Mesenchymal stem cell (in vitro differentiated cells and primary cell): ENCODE measurements at regions not wholly inside any gene's neighbourhood (a gene's known extent, or its start where the extent isn't known, plus 50 kb on each side); places are given as distances from the start of the nearest gene placed in this dataset.

ENCODE experiments used
- DNase-seq: peaks from one replicate; pipeline ENCODE4 v3.0.0-alpha.2; 2013
- H2AFZ ChIP-seq: one replicate; pipeline ENCODE4 v1.6.1; 2013; ENCODE audit warnings: low read depth, mild to moderate bottlenecking, control low read depth, inconsistent platforms, low read length, moderate library complexity
- H2AK5ac ChIP-seq: 2 replicates; pipeline ENCODE4 v1.6.1; 2013; ENCODE audit warnings: low read length, moderate library complexity, mild to moderate bottlenecking, inconsistent platforms; ENCODE audit not compliant: severe bottlenecking
- H2BK120ac ChIP-seq: one replicate; pipeline ENCODE4 v1.6.1; 2013; ENCODE audit warnings: low read depth, mild to moderate bottlenecking, inconsistent platforms, low read length, moderate library complexity
- H2BK12ac ChIP-seq, 2 experiments: one replicate each; pipeline ENCODE4 v1.6.1; 2013; ENCODE audit warnings: inconsistent platforms in 2 of 2, low read length in 2 of 2, mild to moderate bottlenecking in 2 of 2, moderate library complexity in 2 of 2, control low read depth in 1 of 2
- H2BK15ac ChIP-seq: one replicate; pipeline ENCODE4 v1.6.1; 2013; ENCODE audit warnings: mild to moderate bottlenecking, low read depth, inconsistent platforms; ENCODE audit not compliant: poor library complexity, severe bottlenecking
- H2BK5ac ChIP-seq: 2 replicates; pipeline ENCODE4 v1.6.1; 2013; ENCODE audit warnings: low read depth, mild to moderate bottlenecking, low read length, control low read depth, inconsistent platforms; ENCODE audit not compliant: poor library complexity, severe bottlenecking
- H3K14ac ChIP-seq, 2 experiments: one replicate each; pipeline ENCODE4 v1.6.1; 2013; ENCODE audit warnings: inconsistent platforms in 2 of 2, low read length in 2 of 2, control low read depth in 1 of 2, mild to moderate bottlenecking in 1 of 2, moderate library complexity in 1 of 2
- H3K18ac ChIP-seq, 2 experiments: one replicate each; pipeline ENCODE4 v1.6.1; 2013; ENCODE audit warnings: inconsistent platforms in 2 of 2, low read length in 2 of 2, control low read depth in 1 of 2, low read depth in 1 of 2, mild to moderate bottlenecking in 1 of 2
- H3K23ac ChIP-seq, 2 experiments: one replicate each; pipeline ENCODE4 v1.6.1; 2013; ENCODE audit warnings: inconsistent platforms in 2 of 2, low read length in 2 of 2, mild to moderate bottlenecking in 2 of 2, moderate library complexity in 2 of 2, control low read depth in 1 of 2
- H3K27ac ChIP-seq: 2 replicates; pipeline ENCODE4 v1.5.1; 2013; ENCODE audit warnings: mild to moderate bottlenecking, moderate library complexity, low read length, control low read depth, inconsistent platforms; ENCODE audit not compliant: poor library complexity, severe bottlenecking
- H3K27me3 ChIP-seq, 2 experiments: 2 replicates each; pipeline versions ENCODE4 v1.6.1 to v1.7.0; 2013; ENCODE audit warnings: low read length in 2 of 2, mild to moderate bottlenecking in 2 of 2, moderate library complexity in 2 of 2, control low read depth in 1 of 2, inconsistent platforms in 1 of 2; ENCODE audit not compliant: control insufficient read depth in 1 of 2, insufficient read depth in 1 of 2
- H3K36me3 ChIP-seq, 2 experiments: 2 replicates each; pipeline versions ENCODE4 v1.6.1 to v1.7.0; 2013; ENCODE audit warnings: low read length in 2 of 2, control low read depth in 1 of 2, inconsistent platforms in 1 of 2, low read depth in 1 of 2, mild to moderate bottlenecking in 1 of 2; ENCODE audit not compliant: insufficient read depth in 2 of 2, control insufficient read depth in 1 of 2
- H3K4ac ChIP-seq, 2 experiments: one replicate each; pipeline ENCODE4 v1.6.1; 2013; ENCODE audit warnings: inconsistent platforms in 2 of 2, low read length in 2 of 2, mild to moderate bottlenecking in 2 of 2, moderate library complexity in 2 of 2, control low read depth in 1 of 2, low read depth in 1 of 2
- H3K4me1 ChIP-seq: 2 replicates; pipeline ENCODE4 v1.6.1; 2013; ENCODE audit warnings: low read depth, low read length, control low read depth; ENCODE audit not compliant: control insufficient read depth, insufficient read depth
- H3K4me2 ChIP-seq: 2 replicates; pipeline ENCODE4 v1.6.1; 2013; ENCODE audit warnings: low read length, mild to moderate bottlenecking, inconsistent platforms; ENCODE audit not compliant: poor library complexity, severe bottlenecking
- H3K4me3 ChIP-seq, 2 experiments: 2 replicates each; pipeline versions ENCODE4 v1.5.1 to v1.7.0; 2013; ENCODE audit warnings: low read length in 2 of 2, mild to moderate bottlenecking in 2 of 2, control low read depth in 1 of 2, low read depth in 1 of 2; ENCODE audit not compliant: insufficient read depth in 1 of 2
- H3K79me1 ChIP-seq: replicated peaks from 2 replicates; pipeline ENCODE4 v1.6.1; 2013; ENCODE audit warnings: mild to moderate bottlenecking, control low read depth, low read length, inconsistent platforms; ENCODE audit not compliant: poor library complexity, severe bottlenecking
- H3K9ac ChIP-seq: 2 replicates; pipeline ENCODE4 v1.7.0; 2013; ENCODE audit warnings: mild to moderate bottlenecking, low read length, moderate library complexity
- H3K9me3 ChIP-seq: 2 replicates; pipeline ENCODE4 v1.7.0; 2013; ENCODE audit warnings: mild to moderate bottlenecking, low read length; ENCODE audit not compliant: control insufficient read depth
- H4K8ac ChIP-seq: one replicate; pipeline ENCODE4 v1.6.1; 2013; ENCODE audit warnings: inconsistent platforms, mild to moderate bottlenecking, low read length, moderate library complexity
- H4K91ac ChIP-seq: one replicate; pipeline ENCODE4 v1.6.1; 2013; ENCODE audit warnings: mild to moderate bottlenecking, low read length, inconsistent platforms
- WGBS: methylation state at CpG from one replicate; pipeline ENCODE4 v1.1.7; 2013; ENCODE audit warnings: mixed read lengths; 5-methylcytosine and 5-hydroxymethylcytosine counted together

DNA sequence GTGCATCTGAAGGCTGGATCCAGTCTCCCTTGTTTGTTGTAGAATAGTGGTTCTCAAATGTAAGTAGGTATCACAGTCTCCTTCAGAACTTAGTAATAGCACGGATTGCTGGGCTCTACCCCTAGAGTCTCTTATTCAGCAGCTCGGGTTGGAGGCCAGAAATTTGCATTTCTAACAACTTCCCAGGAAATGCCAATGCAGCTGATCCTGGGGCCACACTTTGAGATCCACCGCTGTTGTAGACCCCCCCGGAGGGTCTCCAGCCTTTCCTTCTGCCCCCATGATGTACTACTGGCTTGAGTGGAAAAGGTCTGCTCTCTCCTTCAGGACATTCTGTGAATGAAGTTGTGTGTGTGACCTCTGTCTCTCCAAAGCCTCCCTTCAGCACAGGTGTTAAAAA lies 153.8 kb upstream of the CTNNB1 start:
- Histone ChIP-seq H3K18ac (no peak overlapping the region), H2BK120ac (no peak overlapping the region), H3K9me3 (peaks cover 8% of the 10 kb centered on the region), H2AK5ac (no peak overlapping the region), H3K4me2 (no peak overlapping the region), H2AFZ (no peak overlapping the region), H2BK5ac (no peak overlapping the region), H2BK12ac (no peak overlapping the region), H3K27ac (no peak overlapping the region), H4K8ac (no peak overlapping the region), H3K14ac (no peak overlapping the region), H3K4me3 (no peak overlapping the region), H3K27me3 (peaks cover 5 to 18% of the 10 kb centered on the region in 2 experiments), H3K9ac (no peak overlapping the region), H2BK15ac (no peak overlapping the region), H3K4ac (no peak overlapping the region), H4K91ac (no peak overlapping the region), H3K4me1 (no peaks in the 10 kb centered on the region), H3K79me1 (no peaks in the 10 kb centered on the region), H3K36me3 (no peaks in the 10 kb centered on the region), H3K23ac (no peak overlapping the region)
- WGBS, result 33% methylated on average over 4 of the region's 4 CpGs
- no peak for DNase-seq

DNA sequence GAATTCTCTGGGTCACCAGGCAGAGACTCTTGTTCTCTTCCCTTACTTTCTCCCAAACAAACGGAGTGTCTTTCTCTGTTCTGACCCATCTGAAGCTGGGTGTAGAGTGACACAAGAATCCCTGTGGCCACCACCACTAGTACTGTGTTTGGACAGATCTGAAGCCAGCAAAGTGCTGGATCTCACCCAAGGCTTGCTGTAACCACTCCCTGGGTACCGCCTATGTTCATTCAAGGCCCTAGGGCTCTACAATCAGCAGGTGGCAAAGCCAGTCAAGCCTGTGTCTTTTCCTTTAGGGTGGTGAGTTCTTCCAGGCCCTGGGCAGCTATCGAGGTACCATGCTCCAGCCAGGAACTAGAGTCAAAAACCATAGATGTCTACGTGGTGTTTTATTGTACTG lies 149.2 kb upstream of the CTNNB1 start:
- Histone ChIP-seq H3K4me2 (no peak overlapping the region), H4K8ac (no peak overlapping the region), H3K4ac (no peak overlapping the region), H2AFZ (no peak overlapping the region), H3K27me3 (no peaks in the 10 kb centered on the region), H3K9me3 (peaks cover 8% of the 10 kb centered on the region), H2BK5ac (no peak overlapping the region), H3K18ac (no peak overlapping the region), H2BK12ac (no peak overlapping the region), H3K27ac (no peak overlapping the region), H3K79me1 (no peaks in the 10 kb centered on the region), H3K9ac (no peak overlapping the region), H3K36me3 (no peaks in the 10 kb centered on the region), H3K23ac (no peak overlapping the region), H2BK120ac (no peak overlapping the region), H2AK5ac (no peak overlapping the region), H2BK15ac (no peak overlapping the region), H4K91ac (no peak overlapping the region), H3K4me3 (no peak overlapping the region), H3K4me1 (no peaks in the 10 kb centered on the region), H3K14ac (no peak overlapping the region)
- DNase-seq, result no peak
- 82% methylated on average over 4 of the region's 4 CpGs for WGBS

DNA sequence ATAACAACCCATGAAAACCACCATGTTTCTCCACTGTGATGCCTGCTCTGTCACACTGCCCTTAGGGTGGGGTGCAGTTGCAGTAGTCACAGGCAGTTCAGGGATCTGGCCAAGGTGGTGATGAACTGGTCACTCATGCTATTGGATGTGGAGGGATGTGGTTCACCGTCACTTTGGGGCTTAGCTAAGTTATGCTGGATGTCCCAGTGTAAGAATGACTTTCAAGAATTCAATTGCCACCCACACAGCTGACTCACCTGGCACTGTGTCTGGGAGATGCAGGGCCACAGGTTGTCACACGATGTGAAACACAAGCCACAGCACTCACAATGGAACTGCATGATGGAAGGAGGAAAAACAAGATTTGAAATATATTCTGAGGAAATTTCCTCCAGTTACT lies 146.1 kb upstream of the CTNNB1 start:
- Histone ChIP-seq H3K27ac (no peak overlapping the region), H4K8ac (no peak overlapping the region), H3K79me1 (no peaks in the 10 kb centered on the region), H3K4me1 (no peaks in the 10 kb centered on the region), H2BK12ac (no peak overlapping the region), H2AFZ (no peak overlapping the region), H3K9me3 (no peaks in the 10 kb centered on the region), H2AK5ac (no peak overlapping the region), H3K4me2 (no peak overlapping the region), H3K27me3 (no peaks in the 10 kb centered on the region), H2BK120ac (no peak overlapping the region), H2BK15ac (no peak overlapping the region), H3K23ac (no peak overlapping the region), H4K91ac (no peak overlapping the region), H3K36me3 (no peaks in the 10 kb centered on the region), H3K18ac (no peak overlapping the region), H2BK5ac (no peak overlapping the region), H3K4ac (no peak overlapping the region), H3K4me3 (no peak overlapping the region), H3K14ac (no peak overlapping the region), H3K9ac (no peak overlapping the region)
- DNase-seq, result no peak
- WGBS, result 85% methylated on average over 2 of the region's 2 CpGs

DNA sequence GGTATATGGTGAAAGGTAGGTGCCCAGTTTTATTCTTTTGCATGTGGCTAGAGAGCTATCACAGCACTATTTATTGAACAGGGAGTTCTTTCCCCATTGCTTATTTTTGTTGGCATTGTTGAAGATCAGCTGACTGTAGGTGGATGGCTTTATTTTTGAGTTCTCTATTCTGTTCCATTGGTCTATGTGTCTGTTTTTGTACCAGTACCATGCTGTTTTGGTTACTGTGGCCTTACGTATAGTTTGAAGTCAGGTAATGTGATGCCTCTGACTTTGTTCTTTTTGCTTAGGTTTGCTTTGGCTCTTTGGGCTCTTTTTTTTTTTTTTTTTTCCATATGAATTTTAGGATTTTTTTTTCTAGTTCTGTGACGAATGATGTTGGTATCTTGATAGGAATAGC lies 139.2 kb upstream of the CTNNB1 start:
- Histone ChIP-seq H2BK5ac (no peak overlapping the region), H3K27ac (no peak overlapping the region), H2AFZ (no peak overlapping the region), H4K8ac (no peak overlapping the region), H2AK5ac (no peak overlapping the region), H2BK12ac (no peak overlapping the region), H3K23ac (no peak overlapping the region), H3K9ac (no peak overlapping the region), H2BK15ac (no peak overlapping the region), H4K91ac (no peak overlapping the region), H3K79me1 (no peaks in the 10 kb centered on the region), H3K4me2 (no peak overlapping the region), H3K36me3 (no peaks in the 10 kb centered on the region), H3K4ac (no peak overlapping the region), H3K4me3 (no peak overlapping the region), H3K18ac (no peak overlapping the region), H3K14ac (no peak overlapping the region), H3K27me3 (peaks cover 0 to 3% of the 10 kb centered on the region in 2 experiments), H3K4me1 (no peaks in the 10 kb centered on the region), H2BK120ac (no peak overlapping the region), H3K9me3 (no peaks in the 10 kb centered on the region)
- 91% methylated on average over 2 of the region's 2 CpGs for WGBS
- no peak for DNase-seq
